WTC11 (cell line): ENCODE measurements at regions not wholly inside any gene's neighbourhood (a gene's known extent, or its start where the extent isn't known, plus 50 kb on each side); places are given as distances from the start of the nearest gene placed in this dataset.

ENCODE experiments used
- ATAC-seq: fragments of 200-7000 bp; cut with Tn5 transposase; 2 replicates; pipeline ENCODE4 v1.10.0; 2021; ENCODE audit warnings: mild to moderate bottlenecking, moderate library complexity
- CTCF ChIA-PET: fragments of 300-600 bp; sonication (Branson Sonifier 250); formaldehyde crosslinking; loops from one replicate; lab custom pipeline; 2021; ENCODE audit warnings: antibody characterized with exemption; lab: Charles Lee
- POLR2A ChIA-PET: fragments of 350-600 bp; sonication (Branson Sonifier 250); formaldehyde crosslinking; loops from one replicate; lab custom pipeline; 2021; ENCODE audit warnings: antibody characterized with exemption; lab: Charles Lee
- DNase-seq: peaks from one replicate; pipeline ENCODE4 v3.0.0; 2021; ENCODE audit warnings: low spot score
- H3K27ac Mint-ChIP-seq: 2 replicates; pipeline ENCODE4 v1.8.0; 2021; ENCODE audit warnings: mixed read lengths
- H3K27me3 Mint-ChIP-seq: 2 replicates; pipeline ENCODE4 v1.8.0; 2021; ENCODE audit warnings: low read depth, mild to moderate bottlenecking, moderate library complexity, mixed read lengths
- H3K36me3 Mint-ChIP-seq: 2 replicates; pipeline ENCODE4 v1.8.0; 2021; ENCODE audit warnings: mixed read lengths
- H3K4me1 Mint-ChIP-seq: 2 replicates; pipeline ENCODE4 v1.8.0; 2022; ENCODE audit warnings: mixed read lengths
- H3K4me3 Mint-ChIP-seq: 2 replicates; pipeline ENCODE4 v1.8.0; 2021; ENCODE audit warnings: mild to moderate bottlenecking, moderate library complexity, mixed read lengths
- H3K9me3 Mint-ChIP-seq: 2 replicates; pipeline ENCODE4 v1.8.0; 2021; ENCODE audit warnings: mixed read lengths
- ATF1 ChIP-seq: sonication (generic); formaldehyde crosslinking; IDR thresholded peaks from 2 replicates; pipeline ENCODE4 v1.8.1; 2023; ENCODE audit warnings: mild to moderate bottlenecking, moderate library complexity, missing genetic modification reagents
- CREB1 ChIP-seq: sonication (generic); formaldehyde crosslinking; IDR thresholded peaks from 2 replicates; pipeline ENCODE4 v1.8.0; 2023; ENCODE audit warnings: mild to moderate bottlenecking, missing genetic modification reagents
- ESRRA ChIP-seq: sonication (generic); formaldehyde crosslinking; IDR thresholded peaks from 2 replicates; pipeline ENCODE4 v1.8.1; 2022; ENCODE audit warnings: mild to moderate bottlenecking, missing genetic modification reagents, borderline replicate concordance
- ETV6 ChIP-seq: sonication (generic); formaldehyde crosslinking; IDR thresholded peaks from 2 replicates; pipeline ENCODE4 v1.8.1; 2022; ENCODE audit warnings: mild to moderate bottlenecking, missing genetic modification reagents
- FOXJ3 ChIP-seq: sonication (generic); formaldehyde crosslinking; IDR thresholded peaks from 2 replicates; pipeline ENCODE4 v1.9.0; 2021; ENCODE audit warnings: missing genetic modification reagents, mild to moderate bottlenecking, borderline replicate concordance
- FOXP1 ChIP-seq: sonication (generic); formaldehyde crosslinking; IDR thresholded peaks from 2 replicates; pipeline ENCODE4 v1.8.0; 2022; ENCODE audit warnings: missing genetic modification reagents, mild to moderate bottlenecking, moderate library complexity, borderline replicate concordance
- HMGA2 ChIP-seq: fragments of 250-450 bp; sonication (Bioruptor Pico); IDR thresholded peaks from 2 replicates; pipeline ENCODE4 v1.4.0; 2021; ENCODE audit warnings: mild to moderate bottlenecking, moderate library complexity
- IRF2 ChIP-seq: sonication (generic); formaldehyde crosslinking; IDR thresholded peaks from 2 replicates; pipeline ENCODE4 v1.8.0; 2022; ENCODE audit warnings: low read depth, missing genetic modification reagents, borderline replicate concordance
- NFATC4 ChIP-seq: fragments of 250-450 bp; sonication (Bioruptor Pico); IDR thresholded peaks from 2 replicates; pipeline ENCODE4 v1.9.0; 2021; ENCODE audit warnings: mild to moderate bottlenecking
- NFYB ChIP-seq: sonication (generic); formaldehyde crosslinking; conservative IDR thresholded peaks from 2 replicates; pipeline ENCODE4 v1.8.0; 2022; ENCODE audit warnings: low read depth, missing genetic modification reagents
- NR2C2 ChIP-seq: sonication (generic); formaldehyde crosslinking; IDR thresholded peaks from 2 replicates; pipeline ENCODE4 v1.8.0; 2022; ENCODE audit warnings: mild to moderate bottlenecking, missing genetic modification reagents
- RELA ChIP-seq: sonication (generic); formaldehyde crosslinking; IDR thresholded peaks from 2 replicates; pipeline ENCODE4 v1.8.1; 2022; ENCODE audit warnings: missing genetic modification reagents, mild to moderate bottlenecking, borderline replicate concordance
- SMAD3 ChIP-seq: sonication (generic); formaldehyde crosslinking; IDR thresholded peaks from 2 replicates; pipeline ENCODE4 v1.8.0; 2022; ENCODE audit warnings: missing genetic modification reagents, mild to moderate bottlenecking, borderline replicate concordance
- ZBTB21 ChIP-seq: sonication (generic); formaldehyde crosslinking; IDR thresholded peaks from 2 replicates; pipeline ENCODE4 v1.8.1; 2023; ENCODE audit warnings: mild to moderate bottlenecking, missing genetic modification reagents, borderline replicate concordance
- ZNF232 ChIP-seq: sonication (generic); formaldehyde crosslinking; IDR thresholded peaks from 2 replicates; pipeline ENCODE4 v1.8.0; 2022; ENCODE audit warnings: mild to moderate bottlenecking, missing genetic modification reagents
- ZNF317 ChIP-seq: sonication (generic); formaldehyde crosslinking; IDR thresholded peaks from 2 replicates; pipeline ENCODE4 v1.8.1; 2023; ENCODE audit warnings: low read depth, mild to moderate bottlenecking, moderate library complexity, missing genetic modification reagents, borderline replicate concordance
- ZNF423 ChIP-seq: fragments of 250-450 bp; sonication (Bioruptor Pico); IDR thresholded peaks from 2 replicates; pipeline ENCODE4 v2.1.2; 2022; ENCODE audit warnings: mild to moderate bottlenecking, moderate library complexity
- TF ChIP-seq, protein P1 (sequence below): sonication (generic); formaldehyde crosslinking; IDR thresholded peaks from 2 replicates; pipeline ENCODE4 v1.8.1; 2023; ENCODE audit warnings: mild to moderate bottlenecking, missing genetic modification reagents
- TF ChIP-seq, protein P2 (sequence below): sonication (generic); formaldehyde crosslinking; IDR thresholded peaks from 2 replicates; pipeline ENCODE4 v1.8.1; 2022; ENCODE audit warnings: missing genetic modification reagents, borderline replicate concordance
- TF ChIP-seq, protein P3 (sequence below): fragments of 250-450 bp; sonication (Bioruptor Pico); IDR thresholded peaks from 2 replicates; pipeline ENCODE4 v1.8.0; 2021; ENCODE audit warnings: mild to moderate bottlenecking
- TF ChIP-seq, protein P4 (sequence below): sonication (generic); formaldehyde crosslinking; IDR thresholded peaks from 2 replicates; pipeline ENCODE4 v1.8.1; 2023; ENCODE audit warnings: mild to moderate bottlenecking, moderate library complexity, missing genetic modification reagents

DNA sequence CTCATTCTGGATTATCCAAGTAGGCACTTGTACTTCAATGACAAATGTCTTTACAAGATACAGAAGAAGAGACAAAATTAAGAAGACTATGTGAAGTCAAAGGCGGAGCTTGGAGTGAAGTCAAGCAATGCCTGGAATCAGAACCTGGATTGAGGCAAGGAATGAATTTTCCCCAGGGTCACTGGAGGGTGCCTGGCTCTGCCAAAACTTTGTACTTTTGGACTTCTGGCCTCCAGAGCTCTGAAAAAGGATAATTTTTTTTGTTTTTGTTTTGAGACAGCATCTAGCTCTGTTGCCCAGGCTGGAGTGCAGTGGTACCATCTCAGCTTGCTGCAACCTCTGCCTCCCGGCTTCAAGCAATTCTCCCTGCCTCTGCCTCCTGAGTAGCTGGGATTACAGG, 119.3 kb upstream of the AGBL1 start:
- ChIA-PET CTCF (no interaction called here), POLR2A (no interaction called here)
- no peak for ATAC-seq
- no peak for TF ChIP-seq ATF1 (CRISPR knock-in tag)
- TF ChIP-seq IRF2 (CRISPR knock-in tag): no peak
- TF ChIP-seq ZNF423: no peak
- TF ChIP-seq RELA (CRISPR knock-in tag): no peak
- no peak for TF ChIP-seq SMAD3 (CRISPR knock-in tag)
- TF ChIP-seq, protein P1, sequence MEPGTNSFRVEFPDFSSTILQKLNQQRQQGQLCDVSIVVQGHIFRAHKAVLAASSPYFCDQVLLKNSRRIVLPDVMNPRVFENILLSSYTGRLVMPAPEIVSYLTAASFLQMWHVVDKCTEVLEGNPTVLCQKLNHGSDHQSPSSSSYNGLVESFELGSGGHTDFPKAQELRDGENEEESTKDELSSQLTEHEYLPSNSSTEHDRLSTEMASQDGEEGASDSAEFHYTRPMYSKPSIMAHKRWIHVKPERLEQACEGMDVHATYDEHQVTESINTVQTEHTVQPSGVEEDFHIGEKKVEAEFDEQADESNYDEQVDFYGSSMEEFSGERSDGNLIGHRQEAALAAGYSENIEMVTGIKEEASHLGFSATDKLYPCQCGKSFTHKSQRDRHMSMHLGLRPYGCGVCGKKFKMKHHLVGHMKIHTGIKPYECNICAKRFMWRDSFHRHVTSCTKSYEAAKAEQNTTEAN: no peak
- TF ChIP-seq, protein P2, sequence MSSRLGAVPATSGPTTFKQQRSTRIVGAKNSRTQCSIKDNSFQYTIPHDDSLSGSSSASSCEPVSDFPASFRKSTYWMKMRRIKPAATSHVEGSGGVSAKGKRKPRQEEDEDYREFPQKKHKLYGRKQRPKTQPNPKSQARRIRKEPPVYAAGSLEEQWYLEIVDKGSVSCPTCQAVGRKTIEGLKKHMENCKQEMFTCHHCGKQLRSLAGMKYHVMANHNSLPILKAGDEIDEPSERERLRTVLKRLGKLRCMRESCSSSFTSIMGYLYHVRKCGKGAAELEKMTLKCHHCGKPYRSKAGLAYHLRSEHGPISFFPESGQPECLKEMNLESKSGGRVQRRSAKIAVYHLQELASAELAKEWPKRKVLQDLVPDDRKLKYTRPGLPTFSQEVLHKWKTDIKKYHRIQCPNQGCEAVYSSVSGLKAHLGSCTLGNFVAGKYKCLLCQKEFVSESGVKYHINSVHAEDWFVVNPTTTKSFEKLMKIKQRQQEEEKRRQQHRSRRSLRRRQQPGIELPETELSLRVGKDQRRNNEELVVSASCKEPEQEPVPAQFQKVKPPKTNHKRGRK (CRISPR knock-in tag): no peak
- TF ChIP-seq, protein P3, sequence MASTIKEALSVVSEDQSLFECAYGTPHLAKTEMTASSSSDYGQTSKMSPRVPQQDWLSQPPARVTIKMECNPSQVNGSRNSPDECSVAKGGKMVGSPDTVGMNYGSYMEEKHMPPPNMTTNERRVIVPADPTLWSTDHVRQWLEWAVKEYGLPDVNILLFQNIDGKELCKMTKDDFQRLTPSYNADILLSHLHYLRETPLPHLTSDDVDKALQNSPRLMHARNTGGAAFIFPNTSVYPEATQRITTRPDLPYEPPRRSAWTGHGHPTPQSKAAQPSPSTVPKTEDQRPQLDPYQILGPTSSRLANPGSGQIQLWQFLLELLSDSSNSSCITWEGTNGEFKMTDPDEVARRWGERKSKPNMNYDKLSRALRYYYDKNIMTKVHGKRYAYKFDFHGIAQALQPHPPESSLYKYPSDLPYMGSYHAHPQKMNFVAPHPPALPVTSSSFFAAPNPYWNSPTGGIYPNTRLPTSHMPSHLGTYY (CRISPR knock-in tag): no peak
- no peak for TF ChIP-seq FOXP1 (CRISPR knock-in tag)
- no peak for TF ChIP-seq ZNF317 (CRISPR knock-in tag)
- DNase-seq: no peak
- Mint-ChIP-seq H3K36me3 (no peaks in the 10 kb centered on the region), H3K4me1 (no peaks in the 10 kb centered on the region), H3K4me3 (no peak overlapping the region), H3K9me3 (peaks cover 28% of the 10 kb centered on the region), H3K27ac (no peak overlapping the region), H3K27me3 (no peaks in the 10 kb centered on the region)

DNA sequence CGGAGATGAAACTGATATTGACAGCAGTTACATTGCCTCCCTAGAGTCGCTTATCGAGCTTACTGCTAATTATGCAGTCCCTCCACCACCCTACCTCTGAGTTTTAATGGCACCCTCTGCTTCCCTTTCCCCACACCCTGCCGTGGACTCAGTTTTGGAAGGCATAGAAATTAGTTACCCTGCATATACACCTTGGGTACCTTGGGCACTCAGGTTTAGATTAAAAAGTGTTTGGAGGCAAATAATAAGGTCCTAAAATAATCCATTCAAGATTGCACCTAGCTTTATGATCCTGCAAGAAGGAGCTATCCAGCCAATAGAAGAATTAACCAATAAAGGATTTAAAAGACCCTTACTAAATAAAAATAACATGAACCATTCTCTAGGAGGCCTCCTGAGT, 117.8 kb upstream of the AGBL1 start:
- Mint-ChIP-seq H3K36me3 (no peaks in the 10 kb centered on the region), H3K9me3 (peaks cover 17% of the 10 kb centered on the region), H3K27ac (no peak overlapping the region), H3K27me3 (no peaks in the 10 kb centered on the region), H3K4me3 (no peak overlapping the region), H3K4me1 (no peaks in the 10 kb centered on the region)
- CTCF ChIA-PET: no interaction called here
- TF ChIP-seq ZNF232 (CRISPR knock-in tag): no peak
- TF ChIP-seq ETV6 (CRISPR knock-in tag): no peak
- no peak for TF ChIP-seq NFYB
- no peak for TF ChIP-seq HMGA2 (CRISPR knock-in tag)
- no peak for TF ChIP-seq CREB1 (CRISPR knock-in tag)
- no peak for TF ChIP-seq RELA (CRISPR knock-in tag)
- TF ChIP-seq NFATC4 (CRISPR knock-in tag): no peak
- no peak for TF ChIP-seq ZNF423
- TF ChIP-seq, protein P4, sequence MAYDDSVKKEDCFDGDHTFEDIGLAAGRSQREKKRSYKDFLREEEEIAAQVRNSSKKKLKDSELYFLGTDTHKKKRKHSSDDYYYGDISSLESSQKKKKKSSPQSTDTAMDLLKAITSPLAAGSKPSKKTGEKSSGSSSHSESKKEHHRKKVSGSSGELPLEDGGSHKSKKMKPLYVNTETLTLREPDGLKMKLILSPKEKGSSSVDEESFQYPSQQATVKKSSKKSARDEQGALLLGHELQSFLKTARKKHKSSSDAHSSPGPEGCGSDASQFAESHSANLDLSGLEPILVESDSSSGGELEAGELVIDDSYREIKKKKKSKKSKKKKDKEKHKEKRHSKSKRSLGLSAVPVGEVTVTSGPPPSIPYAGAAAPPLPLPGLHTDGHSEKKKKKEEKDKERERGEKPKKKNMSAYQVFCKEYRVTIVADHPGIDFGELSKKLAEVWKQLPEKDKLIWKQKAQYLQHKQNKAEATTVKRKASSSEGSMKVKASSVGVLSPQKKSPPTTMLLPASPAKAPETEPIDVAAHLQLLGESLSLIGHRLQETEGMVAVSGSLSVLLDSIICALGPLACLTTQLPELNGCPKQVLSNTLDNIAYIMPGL (CRISPR knock-in tag): no peak
- TF ChIP-seq ESRRA (CRISPR knock-in tag): no peak
- TF ChIP-seq NR2C2: no peak
- TF ChIP-seq FOXJ3 (CRISPR knock-in tag): no peak
- no peak for TF ChIP-seq ATF1 (CRISPR knock-in tag)
- no peak for TF ChIP-seq ZBTB21 (CRISPR knock-in tag)
- POLR2A ChIA-PET: no interaction called here
- DNase-seq: no peak
- no peak for ATAC-seq
